22Rv1 (cell line): ENCODE measurements at regions not wholly inside any gene's neighbourhood (a gene's known extent, or its start where the extent isn't known, plus 50 kb on each side); places are given as distances from the start of the nearest gene placed in this dataset.
"Not testable (repeated sequence)": the region's sequence is repeated elsewhere in the genome, so short reads cannot be mapped to it uniquely, and the experiment has no call there.

Experiments used
- H3K27ac ChIP-seq: fragments of 450-650 bp; 2 replicates; pipeline ENCODE4 v1.5.1; 2017
- CTCF ChIP-seq: fragments of 450-650 bp; IDR thresholded peaks from 2 replicates; pipeline ENCODE4 v1.5.1; 2017; ENCODE audit warnings: mild to moderate bottlenecking
- ZFX ChIP-seq: fragments of 450-650 bp; IDR thresholded peaks from 2 replicates; pipeline ENCODE4 v1.6.1; 2017; ENCODE audit warnings: antibody characterized with exemption, borderline replicate concordance

- H3K27ac ChIP-seq: no peak overlapping the region
- TF ChIP-seq CTCF: no peak
- no peak for TF ChIP-seq ZFX
These were observed 1239.8 kb upstream of the GOT2 start for GRCh38 chr16:59973966-59974365.

- no peak overlapping the region for H3K27ac ChIP-seq
- no peak for TF ChIP-seq ZFX
- no peak for TF ChIP-seq CTCF
These were observed 1237.1 kb upstream of the GOT2 start for GRCh38 chr16:59971264-59971663.

- TF ChIP-seq ZFX: no peak
- no peak for TF ChIP-seq CTCF
These were observed 1230.3 kb upstream of the GOT2 start for GRCh38 chr16:59964232-59964924.

GRCh38 chr16:59959311-59959710 lies 1225.2 kb upstream of the GOT2 start:
- no peak for TF ChIP-seq ZFX
- no peak for TF ChIP-seq CTCF
- H3K27ac ChIP-seq: no peak overlapping the region

More at GRCh38 chr16:59964232-59964924, 1230.3 kb upstream of the GOT2 start:
- no peak overlapping the region for H3K27ac ChIP-seq

- TF ChIP-seq CTCF: no peak
- no peak for TF ChIP-seq ZFX
- H3K27ac ChIP-seq: no peak overlapping the region
These were observed 1216.3 kb upstream of the GOT2 start for GRCh38 chr16:59950431-59950830.

GRCh38 chr16:59944041-59944440 lies 1209.9 kb upstream of the GOT2 start:
- not testable (repeated sequence) for H3K27ac ChIP-seq

GRCh38 chr16:59941594-59941993 lies 1207.5 kb upstream of the GOT2 start:
- no peak overlapping the region for H3K27ac ChIP-seq
- TF ChIP-seq CTCF (no peak), ZFX (no peak)

GRCh38 chr16:59920054-59920453 lies 1185.9 kb upstream of the GOT2 start:
- no peak overlapping the region for H3K27ac ChIP-seq
- TF ChIP-seq ZFX: no peak
- TF ChIP-seq CTCF: no peak
